DND-41 (cell line): ENCODE measurements at regions not wholly inside any gene's neighbourhood (a gene's known extent, or its start where the extent isn't known, plus 50 kb on each side); places are given as distances from the start of the nearest gene placed in this dataset.

ENCODE experiments used
- ATAC-seq: fragments of 200-7000 bp; cut with Tn5 transposase; 3 replicates; pipeline ENCODE4 v1.9.1; 2021; ENCODE audit warnings: low read depth; ENCODE audit not compliant: insufficient read depth
- DNase-seq: peaks from one replicate; pipeline ENCODE4 v3.0.0-alpha.2; 2020
- H2AFZ ChIP-seq: 2 replicates; pipeline ENCODE4 v1.6.0; 2012; ENCODE audit warnings: low read depth, low read length
- H3K27ac ChIP-seq: 2 replicates; pipeline ENCODE4 v1.5.1; 2012; ENCODE audit warnings: low read length, inconsistent platforms
- H3K27me3 ChIP-seq: fragments of 200-600 bp; sonication (generic); 2 replicates; pipeline ENCODE4 v1.6.0; 2012; ENCODE audit warnings: low read length, mild to moderate bottlenecking, inconsistent platforms; ENCODE audit not compliant: insufficient read depth, poor library complexity
- H3K36me3 ChIP-seq: 2 replicates; pipeline ENCODE4 v1.5.1; 2012; ENCODE audit warnings: low read length, inconsistent platforms; ENCODE audit not compliant: insufficient read depth
- H3K4me1 ChIP-seq: 2 replicates; pipeline ENCODE4 v1.5.1; 2012; ENCODE audit warnings: mild to moderate bottlenecking, low read length; ENCODE audit not compliant: insufficient read depth
- H3K4me2 ChIP-seq: 2 replicates; pipeline ENCODE4 v1.6.0; 2012; ENCODE audit warnings: mild to moderate bottlenecking, moderate library complexity, low read length, inconsistent platforms; ENCODE audit not compliant: insufficient read depth
- H3K4me3 ChIP-seq, 2 experiments: fragments of 200-600 bp in 1 of 2; shearing (Covaris generic) in 1 of 2; 2 replicates each; pipeline ENCODE4 v1.5.1; 2012 to 2016; ENCODE audit warnings: inconsistent platforms in 2 of 2, low read length in 2 of 2, mild to moderate bottlenecking in 2 of 2, low read depth in 1 of 2, moderate library complexity in 1 of 2
- H3K79me2 ChIP-seq: 2 replicates; pipeline ENCODE4 v1.6.0; 2012; ENCODE audit warnings: low read length, inconsistent platforms; ENCODE audit not compliant: insufficient read depth
- H3K9ac ChIP-seq: 2 replicates; pipeline ENCODE4 v1.6.0; 2012; ENCODE audit warnings: low read depth, mild to moderate bottlenecking, inconsistent platforms, low read length, moderate library complexity
- H3K9me3 ChIP-seq: 2 replicates; pipeline ENCODE4 v1.5.1; 2012; ENCODE audit warnings: low read length, moderate library complexity, mild to moderate bottlenecking, inconsistent platforms; ENCODE audit not compliant: insufficient read depth, severe bottlenecking
- H4K20me1 ChIP-seq: 2 replicates; pipeline ENCODE4 v1.6.0; 2012; ENCODE audit warnings: low read length; ENCODE audit not compliant: insufficient read depth
- EZH2 ChIP-seq: IDR thresholded peaks from 3 replicates; pipeline ENCODE4 v1.6.1; 2012; ENCODE audit warnings: borderline replicate concordance, low read depth, mild to moderate bottlenecking, moderate library complexity, low read length, inconsistent platforms; ENCODE audit not compliant: severe bottlenecking
- TF ChIP-seq, protein P1 (sequence below): IDR thresholded peaks from 2 replicates; pipeline ENCODE4 v1.5.1; 2012; ENCODE audit warnings: borderline replicate concordance, low read length, moderate library complexity, mild to moderate bottlenecking; ENCODE audit not compliant: poor library complexity, severe bottlenecking; ENCODE audit errors: extremely low read depth

DNA sequence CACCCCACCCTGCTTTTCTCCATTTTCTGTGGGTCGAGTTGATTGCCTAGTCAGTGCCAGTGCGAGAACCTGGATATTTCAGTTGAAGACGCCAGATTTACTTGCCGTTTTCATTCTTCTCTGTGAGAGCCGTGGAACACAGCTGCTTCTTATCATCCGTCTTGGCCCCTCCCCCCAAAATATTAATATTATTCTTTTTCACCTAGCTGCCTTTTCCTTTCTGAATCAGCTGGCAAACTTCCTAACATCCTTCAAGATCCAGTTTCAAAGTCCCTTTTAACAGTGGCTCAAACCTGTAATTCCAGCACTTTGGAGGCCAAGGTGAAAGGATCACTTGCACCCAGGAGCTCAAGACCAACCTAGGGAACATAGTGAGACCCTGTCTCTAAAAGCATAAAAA, 117.1 kb upstream of the RASA1 start:
- Histone ChIP-seq H3K4me1 (no peaks in the 10 kb centered on the region), H2AFZ (no peak overlapping the region), H3K4me3 (no peak overlapping the region), H3K9ac (no peak overlapping the region), H3K4me2 (no peak overlapping the region), H3K27ac (no peak overlapping the region), H3K79me2 (no peaks in the 10 kb centered on the region), H3K36me3 (no peaks in the 10 kb centered on the region), H3K27me3 (no peaks in the 10 kb centered on the region), H3K9me3 (no peaks in the 10 kb centered on the region), H4K20me1 (no peaks in the 10 kb centered on the region)
- no peak for TF ChIP-seq EZH2
- TF ChIP-seq, protein P1, sequence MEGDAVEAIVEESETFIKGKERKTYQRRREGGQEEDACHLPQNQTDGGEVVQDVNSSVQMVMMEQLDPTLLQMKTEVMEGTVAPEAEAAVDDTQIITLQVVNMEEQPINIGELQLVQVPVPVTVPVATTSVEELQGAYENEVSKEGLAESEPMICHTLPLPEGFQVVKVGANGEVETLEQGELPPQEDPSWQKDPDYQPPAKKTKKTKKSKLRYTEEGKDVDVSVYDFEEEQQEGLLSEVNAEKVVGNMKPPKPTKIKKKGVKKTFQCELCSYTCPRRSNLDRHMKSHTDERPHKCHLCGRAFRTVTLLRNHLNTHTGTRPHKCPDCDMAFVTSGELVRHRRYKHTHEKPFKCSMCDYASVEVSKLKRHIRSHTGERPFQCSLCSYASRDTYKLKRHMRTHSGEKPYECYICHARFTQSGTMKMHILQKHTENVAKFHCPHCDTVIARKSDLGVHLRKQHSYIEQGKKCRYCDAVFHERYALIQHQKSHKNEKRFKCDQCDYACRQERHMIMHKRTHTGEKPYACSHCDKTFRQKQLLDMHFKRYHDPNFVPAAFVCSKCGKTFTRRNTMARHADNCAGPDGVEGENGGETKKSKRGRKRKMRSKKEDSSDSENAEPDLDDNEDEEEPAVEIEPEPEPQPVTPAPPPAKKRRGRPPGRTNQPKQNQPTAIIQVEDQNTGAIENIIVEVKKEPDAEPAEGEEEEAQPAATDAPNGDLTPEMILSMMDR = no peak
- DNase-seq (no peak), ATAC-seq (no peak)

DNA sequence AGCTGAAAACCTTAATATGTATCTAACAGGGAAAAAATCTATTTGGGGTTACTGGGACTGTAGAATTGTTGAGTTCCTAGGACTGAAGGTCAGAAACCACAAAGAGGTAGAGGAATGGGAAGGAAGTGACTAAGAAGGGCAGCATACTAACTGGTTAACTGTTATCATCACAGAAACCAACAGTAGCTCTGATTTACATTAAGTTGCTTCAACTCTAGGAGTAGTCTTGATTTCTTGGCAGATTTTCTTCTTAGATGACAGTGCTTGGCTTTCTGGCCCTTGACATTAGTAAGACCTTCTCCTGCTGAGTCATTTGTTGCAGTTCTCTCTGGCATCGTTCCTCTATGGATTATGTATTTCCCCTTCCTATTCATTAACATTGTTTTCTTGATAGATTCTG, 116.1 kb upstream of the RASA1 start:
- no peaks in the 10 kb centered on the region for H3K27me3 ChIP-seq
- H3K27ac ChIP-seq = no peak overlapping the region
- no peaks in the 10 kb centered on the region for H3K79me2 ChIP-seq
- no peak for DNase-seq
- H2AFZ ChIP-seq = no peak overlapping the region
- H4K20me1 ChIP-seq = no peaks in the 10 kb centered on the region
- H3K9ac ChIP-seq = no peak overlapping the region
- no peak overlapping the region for H3K4me3 ChIP-seq
- no peak overlapping the region for H3K4me2 ChIP-seq
- ATAC-seq = no peak
- TF ChIP-seq, protein P1 = no peak
- no peak for TF ChIP-seq EZH2
- no peaks in the 10 kb centered on the region for H3K9me3 ChIP-seq
- no peaks in the 10 kb centered on the region for H3K36me3 ChIP-seq
- no peaks in the 10 kb centered on the region for H3K4me1 ChIP-seq

DNA sequence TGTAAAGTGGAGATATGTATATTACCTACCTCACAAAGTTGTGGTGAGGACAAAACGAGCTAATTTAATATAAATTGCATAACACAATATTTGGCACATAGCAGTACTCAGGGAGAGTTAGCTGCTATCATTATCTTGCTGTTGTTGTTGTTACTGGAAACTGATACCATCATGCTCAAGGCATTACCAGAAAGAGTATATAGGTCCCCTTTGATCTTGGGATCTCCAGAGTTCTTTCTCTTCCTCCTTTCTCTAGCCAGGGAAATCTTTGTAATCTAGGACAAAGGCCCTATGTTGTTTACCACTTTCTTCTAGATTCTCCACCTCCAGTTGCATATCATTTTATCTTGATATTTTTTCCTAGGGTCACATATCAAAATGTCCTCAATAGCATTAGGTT, 114.8 kb upstream of the RASA1 start:
- H4K20me1 ChIP-seq = no peaks in the 10 kb centered on the region
- no peak overlapping the region for H2AFZ ChIP-seq
- no peak for TF ChIP-seq EZH2
- TF ChIP-seq, protein P1 = no peak
- H3K4me3 ChIP-seq = no peak overlapping the region
- no peak overlapping the region for H3K4me2 ChIP-seq
- H3K27me3 ChIP-seq = no peaks in the 10 kb centered on the region
- H3K4me1 ChIP-seq = no peaks in the 10 kb centered on the region
- H3K36me3 ChIP-seq = no peaks in the 10 kb centered on the region
- no peaks in the 10 kb centered on the region for H3K79me2 ChIP-seq
- no peaks in the 10 kb centered on the region for H3K9me3 ChIP-seq
- no peak overlapping the region for H3K27ac ChIP-seq
- ATAC-seq (no peak), DNase-seq (no peak)
- no peak overlapping the region for H3K9ac ChIP-seq

DNA sequence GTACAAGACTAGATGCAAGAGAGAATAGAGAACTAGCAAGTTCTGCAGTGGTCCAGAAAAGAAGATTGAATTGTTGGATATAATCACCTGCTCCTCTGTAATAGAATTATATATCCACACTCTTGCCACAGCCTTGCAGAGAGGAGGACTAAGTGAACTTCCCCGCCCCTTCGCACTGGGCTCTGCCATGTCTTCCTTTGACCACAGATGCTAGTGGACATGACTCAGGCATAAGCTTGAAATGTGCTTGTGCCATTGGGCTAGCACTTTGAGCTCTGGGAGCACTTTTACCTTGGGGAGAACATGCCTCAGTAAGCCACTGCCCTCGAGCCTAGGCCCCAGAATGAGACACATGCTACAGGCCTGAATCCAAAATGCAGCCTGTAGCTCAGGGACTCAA, 113.5 kb upstream of the RASA1 start:
- H3K27ac ChIP-seq = no peak overlapping the region
- H4K20me1 ChIP-seq = no peaks in the 10 kb centered on the region
- H3K4me2 ChIP-seq = no peak overlapping the region
- no peaks in the 10 kb centered on the region for H3K9me3 ChIP-seq
- ATAC-seq (no peak), DNase-seq (no peak)
- H3K79me2 ChIP-seq = no peaks in the 10 kb centered on the region
- no peaks in the 10 kb centered on the region for H3K27me3 ChIP-seq
- no peaks in the 10 kb centered on the region for H3K36me3 ChIP-seq
- no peak overlapping the region for H3K9ac ChIP-seq
- no peak overlapping the region for H2AFZ ChIP-seq
- no peak overlapping the region for H3K4me3 ChIP-seq
- TF ChIP-seq EZH2 = no peak
- TF ChIP-seq, protein P1 = no peak
- no peaks in the 10 kb centered on the region for H3K4me1 ChIP-seq
